GM21723 (cell line): ENCODE measurements at regions not wholly inside any gene's neighbourhood (a gene's known extent, or its start where the extent isn't known, plus 50 kb on each side); places are given as distances from the start of the nearest gene placed in this dataset.
"Not testable (repeated sequence)": the region's sequence is repeated elsewhere in the genome, so short reads cannot be mapped to it uniquely, and the experiment has no call there.

Source experiments
- ATAC-seq: cut with Tn5 transposase; IDR thresholded peaks from one replicate; pipeline ENCODE4 v1.9.1; 2021; ENCODE audit warnings: mild to moderate bottlenecking, moderate library complexity; ENCODE audit not compliant: unreplicated experiment

DNA sequence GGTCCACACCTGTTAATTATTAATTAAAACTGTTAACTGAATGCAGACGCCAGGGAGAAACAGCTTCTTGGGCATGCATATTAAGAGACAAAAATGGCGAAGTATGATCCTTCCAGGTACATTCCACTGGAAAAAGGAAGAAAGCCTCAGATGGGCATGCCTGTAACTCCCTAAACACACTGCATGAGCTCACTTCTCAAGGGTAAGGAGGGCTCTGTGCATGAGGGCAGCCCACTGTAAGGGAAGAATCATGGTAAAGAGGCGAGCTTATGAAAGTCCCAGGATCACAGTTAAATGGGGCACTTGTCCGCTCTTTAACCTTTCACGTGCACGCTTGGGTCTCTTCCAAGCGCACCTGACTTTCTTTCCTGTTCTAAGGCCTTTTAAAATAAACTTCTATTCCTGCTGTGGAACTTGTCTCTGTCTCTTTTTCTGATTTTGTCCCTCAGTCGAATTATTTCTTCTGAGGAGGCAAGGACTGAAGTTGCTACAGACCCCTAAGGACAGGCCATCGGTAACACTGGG lies 321.7 kb downstream of the PPP1R2C start:
- no peak for ATAC-seq

- no peak for ATAC-seq
Measured at GRCh38 chrX:42450228-42450627, 327.7 kb downstream of the PPP1R2C start.

DNA sequence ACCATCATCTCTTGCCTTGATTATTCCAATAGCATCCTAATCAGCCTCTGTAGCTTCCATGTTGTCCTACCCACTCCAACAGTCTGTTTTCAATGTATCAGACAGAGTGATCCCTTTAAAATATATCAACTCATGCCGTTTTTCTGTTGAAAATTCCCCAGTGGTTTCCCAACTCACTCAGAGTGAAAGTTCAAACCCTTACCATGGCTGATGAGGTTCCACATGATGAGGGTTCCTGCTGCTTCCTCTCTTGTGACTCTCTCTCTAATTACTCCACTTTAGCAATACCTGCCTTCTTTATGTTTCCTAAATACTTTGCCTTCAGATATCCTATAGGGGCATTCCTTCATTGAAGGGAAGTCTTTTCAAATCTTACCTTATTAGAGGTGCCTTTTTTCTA lies 334.7 kb downstream of the PPP1R2C start:
- ATAC-seq = peak; percentile 47

GRCh38 chrX:42442745-42443144 lies 335.2 kb downstream of the PPP1R2C start:
- no peak for ATAC-seq

- ATAC-seq = no peak
Measured at GRCh38 chrX:42437211-42437610, 340.8 kb downstream of the PPP1R2C start.

- no peak for ATAC-seq
Measured at GRCh38 chrX:42434458-42435166, 343.4 kb downstream of the PPP1R2C start.

DNA sequence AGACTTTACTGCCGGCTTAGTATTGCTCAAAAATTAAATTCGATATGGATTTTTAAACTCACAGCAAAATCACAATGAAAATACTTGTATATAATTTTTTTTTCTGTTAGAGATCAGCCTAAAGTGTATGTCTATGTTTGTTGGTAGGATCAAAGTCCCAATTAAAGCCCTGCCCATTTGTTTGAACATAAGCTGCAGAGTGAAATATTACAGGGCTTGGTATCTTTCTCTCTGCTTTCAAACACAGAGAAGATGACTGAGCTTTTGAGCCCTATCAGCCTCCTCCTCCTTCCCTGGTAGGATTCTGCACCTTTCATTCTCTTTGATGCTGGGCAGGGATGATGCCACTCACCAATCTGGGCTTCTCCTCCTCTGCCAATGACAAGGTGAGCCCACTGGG lies 345.4 kb downstream of the PPP1R2C start:
- no peak for ATAC-seq

DNA sequence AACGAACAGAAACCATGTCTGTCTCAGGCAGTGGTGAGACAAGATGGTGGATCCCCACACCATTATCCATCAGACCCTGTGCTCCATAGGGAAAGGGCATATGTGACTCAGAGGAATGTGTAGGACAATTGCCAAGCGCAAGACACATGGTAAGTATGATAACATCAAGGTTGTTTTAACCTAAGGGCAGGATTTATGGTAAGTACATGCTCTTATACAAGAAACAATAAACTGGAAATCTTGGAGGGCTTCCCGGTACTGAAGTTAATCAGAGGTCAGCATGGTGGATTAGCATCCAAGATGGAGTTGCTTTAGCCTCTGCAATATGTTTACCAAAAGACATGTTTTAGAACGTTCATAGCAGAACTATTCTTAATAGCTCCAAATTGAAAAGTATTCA lies 355.0 kb downstream of the PPP1R2C start:
- ATAC-seq = no peak

DNA sequence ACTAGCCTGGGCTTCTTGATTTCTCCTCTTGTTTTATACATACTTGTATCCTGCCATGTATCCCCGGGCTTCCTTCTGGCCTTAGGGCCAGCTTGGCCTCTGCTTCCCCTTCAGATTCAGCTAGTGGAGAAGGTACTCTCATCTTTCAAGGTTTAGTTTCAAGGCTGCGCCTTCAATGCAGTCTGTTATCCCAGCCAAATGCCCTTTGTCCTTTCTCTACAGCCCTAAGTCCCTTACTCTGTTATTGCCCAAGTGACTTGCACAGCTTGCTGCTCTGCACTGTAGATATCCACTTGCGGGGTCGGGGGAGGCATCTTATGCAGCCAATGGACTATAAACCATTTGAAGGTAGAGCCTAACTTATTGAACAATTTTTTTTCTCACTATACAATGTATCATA lies 357.5 kb downstream of the PPP1R2C start:
- no peak for ATAC-seq

DNA sequence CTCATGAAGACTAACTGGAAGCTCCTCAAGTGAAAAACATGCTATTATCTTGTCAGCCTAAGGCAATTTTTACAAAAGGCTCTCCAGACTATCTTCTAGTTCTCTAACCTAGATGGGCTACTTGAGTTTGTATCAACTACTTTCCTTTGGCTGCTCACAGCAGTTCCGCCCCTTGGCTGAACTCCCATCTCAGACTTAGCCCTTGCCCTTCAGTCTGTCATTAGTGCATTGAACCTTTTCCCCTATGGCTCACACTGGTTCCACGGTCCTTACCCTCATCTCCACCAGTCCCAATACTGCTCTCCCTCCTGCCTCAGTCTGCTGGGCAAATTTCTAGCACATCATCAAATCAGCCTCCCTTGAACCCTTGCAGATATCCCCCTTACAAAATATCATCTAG lies 362.3 kb downstream of the PPP1R2C start:
- no peak for ATAC-seq

DNA sequence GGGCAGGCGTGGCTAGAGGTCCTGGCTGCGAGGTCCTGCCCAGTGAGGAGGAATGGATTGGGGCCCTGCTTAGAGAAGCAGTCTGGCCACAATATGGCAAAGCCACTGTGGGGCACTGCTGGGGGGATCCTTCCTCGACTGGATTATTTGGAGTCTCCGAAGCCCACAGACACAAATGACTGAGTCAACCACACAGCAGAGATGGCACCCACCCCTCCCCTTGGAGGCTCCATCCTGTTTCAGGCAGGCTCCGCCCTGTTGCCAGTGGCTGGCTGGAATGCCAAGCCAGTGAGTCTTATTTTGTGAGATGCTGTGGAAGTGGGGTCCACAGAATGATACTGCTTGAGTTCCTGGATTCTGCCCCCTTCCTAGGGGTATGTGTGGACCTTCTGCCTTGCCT lies 363.9 kb downstream of the PPP1R2C start:
- no peak for ATAC-seq

DNA sequence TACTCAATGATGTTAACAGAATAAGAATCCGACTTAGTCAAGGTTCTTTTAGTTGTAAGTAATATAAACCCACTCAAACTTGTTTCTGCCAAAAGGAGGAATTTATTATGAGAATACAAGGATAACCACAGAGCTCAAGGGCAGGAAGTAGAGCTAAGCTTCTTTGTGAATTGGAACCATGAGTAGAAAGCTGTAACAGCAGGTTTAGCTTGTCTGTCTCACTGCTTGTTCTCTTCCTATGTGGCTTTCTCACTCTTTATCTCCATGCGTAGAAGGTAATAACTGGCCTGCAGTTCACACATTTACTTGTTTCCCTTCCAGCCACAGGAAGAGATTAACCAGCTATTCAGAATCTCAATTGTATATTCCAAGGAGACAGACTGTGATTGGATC lies 378.3 kb downstream of the PPP1R2C start:
- no peak for ATAC-seq

GRCh38 chrX:42398967-42399631 lies 378.9 kb downstream of the PPP1R2C start:
- no peak for ATAC-seq

GRCh38 chrX:42396136-42396535 lies 381.8 kb downstream of the PPP1R2C start:
- ATAC-seq = no peak

DNA sequence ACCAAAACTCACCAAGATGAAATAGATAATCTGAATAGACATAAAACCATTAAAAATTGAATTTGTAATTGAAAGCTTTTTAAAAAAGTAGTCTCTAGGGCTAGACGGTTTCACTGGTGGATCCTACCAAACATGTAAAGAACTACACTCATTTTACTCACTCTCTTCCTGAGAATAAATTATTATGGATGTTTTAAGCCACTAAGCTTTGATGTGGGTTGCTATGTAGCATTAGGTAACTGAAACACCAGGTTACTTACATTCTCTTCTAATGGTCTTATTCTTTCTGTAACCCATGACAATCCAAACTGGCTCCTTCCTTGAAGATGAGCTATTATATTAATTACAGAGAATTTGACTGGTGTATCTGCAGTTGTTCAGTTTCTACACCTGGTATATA lies 385.1 kb downstream of the PPP1R2C start:
- ATAC-seq = no peak

DNA sequence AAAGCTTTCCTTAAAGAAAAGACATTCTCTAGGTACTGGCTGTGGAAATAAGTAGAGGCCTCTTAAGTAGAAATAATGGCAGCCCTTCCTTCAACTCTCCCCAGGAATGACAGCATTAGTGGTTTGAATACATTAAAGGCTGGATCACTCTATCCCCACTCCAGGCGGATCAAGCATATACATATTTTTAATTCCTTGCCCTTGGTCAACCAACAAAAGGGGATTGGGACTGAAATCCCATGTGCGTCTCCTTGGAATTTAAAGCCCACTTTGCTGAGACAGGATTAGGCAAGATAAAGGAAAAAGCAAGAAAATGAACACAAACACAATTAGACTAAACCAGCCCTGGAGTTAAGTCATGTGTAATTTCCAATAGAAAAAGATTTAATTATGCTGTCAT lies 391.3 kb downstream of the PPP1R2C start:
- ATAC-seq = no peak

DNA sequence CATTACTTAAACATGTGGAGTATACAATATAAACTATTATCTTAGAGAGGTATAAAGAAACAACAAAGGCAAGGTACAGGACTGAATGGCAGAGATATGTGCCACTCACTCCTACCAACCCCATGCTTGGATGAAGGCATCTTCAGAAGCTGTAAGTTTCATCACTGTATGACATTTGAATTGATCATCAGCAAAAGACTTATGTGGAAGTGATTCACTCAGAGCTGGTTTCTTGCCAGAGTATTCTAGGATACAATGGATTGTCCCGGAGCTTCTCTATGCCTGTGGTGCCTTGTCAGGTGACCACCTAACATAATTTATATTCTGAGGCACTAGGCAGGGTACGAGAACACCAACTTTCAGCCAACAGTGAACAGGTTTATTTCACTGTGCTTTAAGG lies 392.2 kb downstream of the PPP1R2C start:
- no peak for ATAC-seq

GRCh38 chrX:42384956-42385355 lies 393.0 kb downstream of the PPP1R2C start:
- ATAC-seq = no peak

GRCh38 chrX:42378857-42379256 lies 399.1 kb downstream of the PPP1R2C start:
- no peak for ATAC-seq

DNA sequence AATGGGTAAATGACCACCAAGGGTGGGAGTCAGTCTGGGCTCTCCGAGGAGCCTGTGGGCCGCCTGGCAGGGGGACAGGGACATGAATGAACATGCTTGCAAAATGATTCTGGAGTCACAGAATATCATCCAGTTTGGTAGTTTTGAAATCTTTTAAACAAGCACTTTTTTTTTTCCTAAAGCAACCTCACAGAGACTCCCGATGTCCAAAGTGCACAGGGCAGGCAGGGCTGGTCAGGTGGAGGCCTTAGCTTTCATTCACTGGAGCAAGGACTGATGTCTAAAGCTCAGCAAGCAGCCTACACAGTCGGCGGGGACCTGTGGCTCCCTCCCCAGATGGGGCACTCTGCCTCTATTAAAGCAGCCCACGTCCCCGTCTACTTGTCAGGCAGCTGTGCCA lies 402.9 kb downstream of the PPP1R2C start:
- no peak for ATAC-seq

- no peak for ATAC-seq
Measured at GRCh38 chrX:42366181-42366580, 411.8 kb downstream of the PPP1R2C start.

DNA sequence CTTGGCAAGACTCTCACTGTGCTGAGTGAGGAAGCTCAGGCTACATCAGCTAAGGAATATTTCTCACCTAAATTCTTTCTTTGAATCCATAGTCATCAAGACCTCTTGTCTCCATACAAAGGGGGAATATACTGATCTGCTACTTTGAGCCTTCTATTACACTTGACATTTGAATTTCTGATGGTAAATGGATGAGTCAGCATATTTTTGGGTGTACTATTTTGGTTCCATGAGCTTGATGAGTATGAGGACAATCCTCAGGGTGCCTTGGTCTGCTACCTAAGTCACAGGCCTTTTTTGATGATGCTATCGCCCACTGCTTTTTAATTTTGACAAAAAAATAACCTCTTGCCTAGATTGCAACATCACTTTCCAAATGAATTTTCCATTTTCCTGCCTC lies 415.7 kb downstream of the PPP1R2C start:
- no peak for ATAC-seq

GRCh38 chrX:42342981-42343380 lies 419.6 kb upstream of the CASK start:
- not testable (repeated sequence) for ATAC-seq
